GM21528 (cell line): ENCODE measurements at regions not wholly inside any gene's neighbourhood (a gene's known extent, or its start where the extent isn't known, plus 50 kb on each side); places are given as distances from the start of the nearest gene placed in this dataset.

Experiments used
- ATAC-seq: cut with Tn5 transposase; IDR thresholded peaks from one replicate; pipeline ENCODE4 v1.9.1; 2021; ENCODE audit warnings: mild to moderate bottlenecking, moderate library complexity; ENCODE audit not compliant: unreplicated experiment, low FRiP score

DNA sequence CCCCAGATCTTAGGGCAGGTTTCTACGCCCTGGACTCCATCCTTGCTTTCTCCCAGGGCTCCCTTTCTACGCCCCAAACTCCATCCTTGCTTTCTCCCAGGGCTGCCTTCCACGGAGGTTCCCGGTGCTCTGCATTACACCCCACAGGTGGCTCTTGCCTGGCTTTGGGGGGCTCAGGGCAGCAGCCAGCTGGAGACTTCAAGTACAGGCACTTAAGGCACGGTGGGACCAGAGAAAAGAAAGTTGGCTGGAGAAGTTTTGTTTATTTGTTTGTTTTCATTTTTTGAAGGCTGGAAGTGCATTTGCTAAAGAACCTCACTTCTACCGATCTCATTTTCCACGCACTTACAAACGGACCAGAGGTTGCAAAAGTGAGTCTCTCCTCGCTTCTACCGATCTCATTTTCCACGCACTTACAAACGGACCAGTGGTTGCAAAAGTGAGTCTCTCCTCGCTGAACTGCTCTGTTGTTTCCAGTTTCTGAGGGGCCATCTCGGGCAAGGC is 103.8 kb upstream of the MED13L start:
- no peak for ATAC-seq

DNA sequence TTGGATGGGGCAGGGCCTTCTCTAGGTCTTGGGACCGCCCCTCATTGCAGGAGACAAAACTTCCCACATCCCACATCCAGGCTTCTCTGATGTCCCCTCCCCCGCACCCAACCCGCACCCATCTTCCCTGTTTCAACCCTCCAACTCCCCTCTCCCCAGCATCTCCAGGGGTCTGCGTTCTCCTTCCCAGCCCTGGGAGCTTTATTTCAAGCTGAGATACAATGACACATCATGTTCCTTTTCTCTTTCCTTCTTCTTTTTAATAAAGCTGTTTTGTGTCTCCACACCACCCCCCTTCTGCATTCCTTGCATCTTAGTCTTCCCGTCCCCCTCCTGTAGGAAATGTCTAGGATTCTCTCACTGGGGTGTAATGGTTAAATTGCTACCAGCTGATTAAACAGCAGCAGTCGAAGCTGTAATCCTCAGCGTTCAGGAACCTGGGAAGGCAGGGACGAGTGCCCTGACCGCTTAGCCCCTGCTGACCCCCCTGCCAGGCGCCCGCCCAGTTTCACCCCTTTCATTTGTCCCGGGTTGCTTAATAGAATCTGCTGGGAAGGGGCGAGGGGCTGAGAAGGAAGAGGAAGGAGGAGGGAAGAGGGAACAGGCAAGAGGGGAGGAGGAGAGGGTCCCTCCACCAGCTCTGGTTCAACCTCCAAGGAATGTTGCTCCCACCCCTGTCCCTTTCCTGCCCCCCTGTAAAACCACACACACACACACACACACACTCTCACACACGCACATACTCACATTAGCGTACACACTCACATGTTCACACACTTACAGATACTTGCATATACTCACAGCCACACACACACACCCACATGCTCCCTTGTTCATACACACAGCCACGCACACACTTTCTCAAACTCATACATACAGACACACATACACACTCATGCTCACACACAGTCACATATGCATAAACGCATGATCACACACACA is 104.5 kb upstream of the MED13L start:
- no peak for ATAC-seq

DNA sequence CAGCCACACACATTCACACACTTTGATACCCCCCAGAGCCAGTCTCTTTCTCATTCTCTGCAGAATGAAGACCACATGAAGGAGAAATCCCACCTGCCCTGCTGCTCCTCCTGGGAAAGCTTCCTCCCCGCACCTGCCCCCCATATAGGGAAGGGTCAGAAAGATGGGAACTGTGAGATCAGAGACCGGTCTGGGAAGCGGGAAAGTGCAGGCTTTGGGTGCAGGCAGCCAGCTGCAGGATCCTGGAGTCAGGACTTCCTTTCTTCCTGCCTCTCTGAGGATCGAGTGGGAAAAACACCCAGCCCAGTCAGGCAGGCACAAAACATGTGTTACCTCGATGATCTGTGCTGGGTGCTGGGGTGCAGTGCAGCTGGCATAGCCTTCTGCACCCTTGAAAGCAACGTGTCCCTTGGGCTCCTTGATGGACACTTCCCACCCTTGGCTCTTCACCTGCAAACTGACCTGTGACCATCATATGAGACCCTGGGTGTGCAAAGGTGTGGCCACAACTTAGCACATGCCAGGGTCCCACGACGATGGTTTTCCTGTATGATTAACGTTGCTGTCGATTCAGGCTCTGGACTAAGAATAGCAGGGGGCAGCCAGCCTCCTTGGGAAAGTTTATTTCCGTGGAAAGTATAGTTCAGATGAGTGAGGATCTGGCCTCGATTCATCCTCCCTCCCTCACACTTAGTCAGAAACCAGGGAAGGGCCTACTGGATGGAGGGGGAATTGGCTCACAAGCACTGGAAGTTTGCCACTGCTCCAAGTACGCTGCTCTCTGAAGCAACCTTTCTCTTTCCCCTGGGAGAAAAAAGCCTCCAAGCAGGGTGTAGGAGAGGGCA is 105.4 kb upstream of the MED13L start:
- ATAC-seq, result no peak

DNA sequence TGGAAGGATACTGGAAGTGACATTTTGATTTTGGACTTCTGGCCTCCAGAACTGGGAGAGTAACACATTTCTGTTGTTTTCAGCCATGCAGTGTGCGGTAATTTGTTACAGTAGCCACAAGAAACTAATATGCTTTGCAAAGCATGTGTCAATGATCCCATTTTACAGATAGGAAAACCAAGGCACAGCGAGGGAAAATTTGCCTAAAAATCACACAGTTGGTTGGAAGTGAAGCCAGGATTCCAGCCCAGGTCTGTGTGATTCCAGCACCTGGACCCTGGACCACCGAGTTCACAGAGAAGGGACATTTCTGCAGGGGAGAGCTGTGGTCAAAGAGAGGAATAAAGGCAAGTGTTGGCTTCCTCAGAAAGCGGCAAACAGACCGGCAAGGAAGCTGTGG is 106.7 kb upstream of the MED13L start:
- ATAC-seq, result no peak

DNA sequence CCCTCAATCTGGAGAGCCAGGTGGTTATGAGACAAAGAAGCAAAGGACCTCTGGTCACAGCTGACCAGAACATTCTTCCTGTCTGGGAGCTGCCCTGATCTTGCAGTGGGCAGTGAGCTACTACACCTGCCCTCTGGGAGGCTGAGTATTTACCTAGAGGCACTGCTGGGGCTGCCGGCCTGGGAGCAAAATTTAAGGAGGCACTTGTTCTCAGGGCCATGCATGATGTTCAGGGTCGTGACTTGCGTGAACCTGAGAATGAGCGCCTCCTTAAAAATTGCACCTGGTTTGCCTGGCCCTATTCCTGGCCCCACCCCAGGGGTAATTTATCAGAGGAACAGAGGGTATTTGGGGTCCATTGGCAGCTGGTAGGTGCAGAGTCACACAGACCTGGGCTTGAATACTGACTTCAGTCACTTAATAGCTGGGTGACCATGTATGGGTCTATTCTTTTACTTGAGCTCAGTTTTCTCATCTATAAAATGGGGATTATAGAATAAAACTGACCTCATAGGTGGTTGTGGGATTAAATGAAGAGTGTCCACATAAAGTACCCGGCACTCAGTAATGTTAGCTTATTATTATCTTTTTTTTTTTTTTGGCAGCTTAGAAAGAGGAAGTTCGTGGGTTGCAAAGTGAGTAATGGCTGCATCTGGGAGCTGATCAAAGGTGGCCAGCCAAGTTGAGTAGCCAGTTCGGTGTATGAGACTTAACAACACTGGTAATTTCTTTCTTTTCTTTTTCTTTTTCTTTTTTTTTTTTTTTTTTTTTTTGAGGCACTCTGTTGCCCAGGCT is 107.4 kb upstream of the MED13L start:
- no peak for ATAC-seq

DNA sequence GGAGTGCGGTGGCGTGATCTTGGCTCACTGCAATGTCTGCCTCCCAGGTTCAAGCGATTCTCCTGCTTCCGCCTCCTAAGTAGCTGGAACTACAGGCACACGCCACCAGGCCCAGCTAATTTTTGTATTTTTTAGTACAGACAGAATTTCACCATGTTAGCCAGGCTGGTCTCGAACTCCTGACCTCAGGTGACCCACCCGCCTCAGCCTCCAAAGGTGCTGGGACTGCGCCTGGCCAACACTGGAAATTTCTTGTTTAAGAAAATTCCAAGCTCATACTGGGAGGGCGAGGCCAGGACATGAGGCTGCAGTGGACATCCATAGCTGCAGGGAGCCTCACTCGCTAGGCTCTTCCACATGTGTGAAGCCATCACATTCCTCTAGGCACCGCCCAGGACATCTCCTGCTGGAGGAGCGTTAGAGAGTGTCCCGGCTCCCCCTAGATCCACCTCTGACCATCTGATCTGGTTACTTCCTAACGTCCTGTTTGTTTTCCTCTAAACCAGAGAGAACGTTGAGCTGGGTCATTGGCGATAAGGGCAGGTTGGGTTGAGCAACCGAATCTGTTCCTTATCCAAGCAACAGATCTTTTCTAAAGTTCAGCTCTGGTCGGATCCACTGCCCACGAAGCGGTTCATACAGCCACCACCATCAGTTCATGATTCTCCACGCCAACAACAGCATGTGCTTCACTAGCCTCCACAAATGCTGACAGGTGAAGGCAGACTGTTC is 108.2 kb upstream of the MED13L start:
- ATAC-seq, result no peak

DNA sequence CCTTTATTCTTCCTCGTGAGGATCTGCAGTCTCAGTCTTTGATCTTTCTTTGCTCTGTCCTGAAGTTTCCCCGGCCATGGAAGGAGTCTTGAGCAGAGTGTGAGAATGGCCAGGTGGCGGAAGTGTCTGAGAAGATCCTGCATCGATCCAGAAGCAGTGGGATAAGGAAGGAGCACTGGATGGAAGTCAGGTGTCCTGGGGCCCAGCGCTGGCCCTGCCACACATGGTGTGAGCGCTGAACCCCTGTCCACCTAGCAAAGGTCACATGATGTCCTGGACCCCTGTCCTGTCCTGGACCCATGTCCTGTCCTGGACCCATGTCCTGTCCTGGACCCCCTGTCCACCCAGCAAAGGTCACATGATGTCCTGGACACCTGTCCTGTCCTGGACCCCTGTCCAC is 111.8 kb upstream of the MED13L start:
- no peak for ATAC-seq

DNA sequence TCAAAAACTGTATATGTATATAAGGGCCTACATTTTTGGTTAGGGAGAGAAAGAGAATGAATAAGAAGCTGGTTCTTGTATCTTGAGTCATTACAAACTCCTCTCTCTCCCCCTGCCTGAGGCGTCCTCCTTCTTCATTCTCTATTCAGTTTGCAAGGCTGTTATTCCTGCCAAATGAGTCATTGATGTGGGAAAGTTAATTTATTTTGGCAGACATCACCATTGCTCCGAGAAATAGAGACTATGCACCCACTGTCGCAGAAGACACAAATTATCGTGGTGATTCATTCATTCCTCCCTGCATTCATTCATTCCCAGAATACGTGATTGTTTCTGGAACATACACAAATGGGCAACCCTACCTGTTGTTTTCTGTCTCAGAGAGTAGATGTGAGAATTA is 112.5 kb upstream of the MED13L start:
- ATAC-seq, result no peak

DNA sequence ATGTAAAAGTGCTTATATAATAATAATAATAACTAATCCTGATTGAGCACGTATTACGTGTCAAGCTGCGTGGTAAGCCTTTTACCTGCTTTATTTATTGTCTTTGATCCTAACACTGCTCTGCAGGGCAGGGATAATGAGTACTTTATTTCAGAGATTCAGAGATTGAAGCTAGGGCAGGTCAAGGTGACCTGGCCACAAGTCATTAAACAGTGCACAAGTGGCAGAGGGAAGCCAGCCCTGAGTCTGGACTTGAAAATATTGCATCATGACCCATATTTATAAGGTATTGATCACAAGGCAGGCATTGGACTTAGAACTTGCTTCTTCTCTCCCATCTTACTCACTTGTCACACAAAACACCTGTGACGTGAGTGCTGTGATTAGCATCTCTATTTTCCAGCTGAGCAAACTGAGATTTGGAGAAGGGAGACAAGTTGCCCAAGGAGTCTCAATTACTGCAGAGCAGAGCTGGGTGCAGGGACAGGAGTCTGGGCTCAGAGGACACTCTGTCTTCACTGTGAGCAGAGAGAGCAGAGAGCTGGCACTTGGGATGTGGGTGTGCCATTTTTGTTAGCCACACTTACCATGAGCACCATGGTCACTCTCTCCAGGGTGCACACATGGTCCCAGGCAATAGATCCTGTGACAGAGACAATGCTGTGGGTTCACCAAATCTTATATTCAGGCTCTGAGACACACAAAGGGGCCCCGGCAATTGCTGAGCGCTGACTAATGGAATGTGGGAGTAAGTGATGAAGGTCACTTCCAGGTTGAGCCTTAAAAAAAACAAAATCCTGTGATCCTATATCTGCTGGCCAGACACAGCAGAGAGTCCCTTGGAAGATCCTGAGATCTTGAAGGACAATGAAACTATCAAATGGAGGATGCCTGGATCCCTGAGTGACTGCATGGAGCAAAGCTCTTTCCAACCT is 113.2 kb upstream of the MED13L start:
- no peak for ATAC-seq

DNA sequence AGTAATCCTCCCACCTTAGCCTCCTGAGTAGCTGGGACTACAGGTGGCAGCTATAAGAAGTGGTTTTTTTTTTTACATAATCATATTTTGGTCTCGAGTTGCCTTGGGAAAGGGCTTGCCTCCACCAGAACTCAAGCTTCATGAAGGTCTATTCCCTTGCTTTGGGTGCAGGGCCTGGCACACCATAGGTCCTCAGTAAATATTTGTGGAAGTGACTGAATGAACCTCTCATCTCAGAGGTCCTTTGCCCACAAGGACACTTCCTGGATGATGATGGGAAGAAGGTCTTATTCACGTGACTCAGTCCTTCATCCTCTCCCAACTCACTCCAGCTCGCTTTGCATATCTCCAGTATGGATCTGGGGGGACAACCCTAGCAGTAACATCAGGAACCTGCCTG is 114.0 kb upstream of the MED13L start:
- no peak for ATAC-seq

DNA sequence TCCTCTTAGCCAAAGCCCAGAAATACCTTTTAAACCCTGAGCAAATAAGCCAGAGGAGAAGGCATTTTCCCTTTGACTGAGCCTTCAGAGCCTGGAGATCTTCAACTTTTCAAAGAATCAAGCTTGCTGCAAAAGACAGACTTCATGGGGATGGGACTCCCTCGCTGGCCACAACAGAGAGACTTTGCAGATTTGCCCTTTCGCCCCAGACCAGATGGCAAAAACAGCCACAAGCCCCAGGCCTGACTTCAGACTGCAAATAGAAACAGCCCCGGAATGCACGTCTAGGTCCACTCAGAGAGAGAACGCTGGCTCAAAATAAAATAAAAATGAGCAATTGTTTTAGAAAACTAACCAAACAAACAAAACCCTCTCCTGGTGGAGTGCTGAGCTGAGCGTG is 114.6 kb upstream of the MED13L start:
- ATAC-seq, result no peak

DNA sequence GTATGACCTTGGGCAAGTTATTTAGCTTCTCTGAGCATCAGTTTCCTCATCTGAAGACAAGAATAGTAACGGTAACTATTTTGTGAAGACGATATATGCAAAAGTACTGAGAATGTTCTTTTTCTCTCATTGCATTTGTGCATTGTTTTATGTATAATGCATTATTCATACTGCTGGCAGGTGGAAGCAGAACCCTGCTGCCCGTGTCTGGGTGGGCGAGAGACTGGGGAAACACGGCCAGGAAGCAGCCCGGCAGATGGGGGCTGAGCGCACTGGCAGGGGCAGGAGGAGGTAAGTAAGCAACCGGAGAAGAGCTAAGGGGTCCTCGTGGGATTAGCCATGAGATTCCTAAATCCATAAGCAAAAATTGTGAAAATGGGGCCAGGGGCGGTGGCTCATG is 115.8 kb upstream of the MED13L start:
- no peak for ATAC-seq

DNA sequence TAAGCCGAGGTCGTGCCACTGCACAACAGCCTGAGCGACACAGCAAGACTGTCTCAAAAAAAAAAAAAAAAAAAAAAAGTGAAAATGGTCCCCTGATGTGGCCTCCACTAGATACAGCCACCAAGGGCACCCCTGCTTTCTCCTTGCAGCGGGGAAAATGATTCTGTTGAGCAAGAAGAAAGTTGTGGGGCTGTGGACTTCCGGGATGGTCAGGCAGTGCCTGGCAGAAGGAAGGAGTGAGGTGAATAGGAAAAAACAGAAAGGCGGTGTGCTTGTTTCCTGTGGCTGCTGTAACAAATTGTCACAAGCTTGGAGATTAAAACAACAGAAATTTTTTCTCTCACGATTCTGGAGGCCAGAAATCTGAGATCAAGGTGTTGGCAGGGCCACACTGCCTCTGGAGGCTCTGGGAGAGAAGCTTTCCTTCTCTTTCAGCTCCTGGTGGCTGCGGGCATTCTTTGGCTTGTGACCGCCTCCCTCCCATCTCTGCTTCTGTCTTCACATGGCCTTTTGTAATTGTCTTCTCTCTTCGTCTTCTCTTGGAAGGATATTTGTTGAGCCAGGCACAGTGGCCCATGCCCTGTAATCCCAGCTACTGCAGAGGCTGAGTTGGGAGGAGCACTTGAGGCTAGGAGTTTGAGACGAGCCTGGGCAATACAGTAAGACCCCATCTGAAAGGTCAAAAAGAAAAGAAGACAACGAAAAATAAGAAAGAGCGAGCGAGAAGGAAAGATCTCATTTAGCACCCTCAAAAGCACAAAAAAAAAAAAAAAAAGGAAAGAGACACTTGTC is 116.6 kb upstream of the MED13L start:
- ATAC-seq, result no peak

DNA sequence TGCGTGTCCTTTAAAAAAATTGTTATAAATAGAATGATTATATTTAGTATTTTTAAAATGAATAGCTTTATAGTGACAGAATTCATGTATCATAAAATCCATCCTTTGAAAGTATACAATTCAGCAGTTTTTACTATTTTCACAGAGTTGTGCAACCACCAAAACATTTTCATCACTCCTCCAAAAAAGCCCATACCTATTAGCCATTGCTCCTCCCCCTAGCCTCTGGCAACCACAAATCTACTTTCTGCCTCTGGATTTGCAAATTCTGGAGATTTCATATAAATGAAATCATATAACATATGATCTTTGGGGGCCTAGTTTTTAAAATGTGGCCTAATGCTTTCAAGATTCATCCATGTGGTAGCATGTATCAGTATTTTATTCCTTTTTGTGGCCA is 117.9 kb upstream of the MED13L start:
- no peak for ATAC-seq

DNA sequence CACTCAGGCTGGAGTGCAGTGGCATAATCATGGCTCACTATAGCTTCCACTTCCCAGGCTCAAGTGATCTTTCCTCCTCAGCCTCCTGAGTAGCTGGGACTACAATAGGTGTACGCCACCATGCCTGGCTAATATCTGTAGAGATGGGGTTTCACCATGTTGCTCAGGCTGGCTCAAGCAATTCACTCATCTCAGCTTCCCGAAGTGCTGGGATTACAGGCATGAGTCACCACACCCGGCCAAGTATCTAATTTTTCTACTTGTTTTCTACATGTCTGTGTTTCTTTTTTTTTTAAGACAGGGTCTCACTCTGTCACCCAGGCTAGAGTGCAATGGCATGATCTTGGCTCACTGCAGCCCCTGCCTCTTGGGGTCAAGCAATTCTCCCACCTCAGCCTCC is 119.7 kb upstream of the MED13L start:
- ATAC-seq, result no peak

DNA sequence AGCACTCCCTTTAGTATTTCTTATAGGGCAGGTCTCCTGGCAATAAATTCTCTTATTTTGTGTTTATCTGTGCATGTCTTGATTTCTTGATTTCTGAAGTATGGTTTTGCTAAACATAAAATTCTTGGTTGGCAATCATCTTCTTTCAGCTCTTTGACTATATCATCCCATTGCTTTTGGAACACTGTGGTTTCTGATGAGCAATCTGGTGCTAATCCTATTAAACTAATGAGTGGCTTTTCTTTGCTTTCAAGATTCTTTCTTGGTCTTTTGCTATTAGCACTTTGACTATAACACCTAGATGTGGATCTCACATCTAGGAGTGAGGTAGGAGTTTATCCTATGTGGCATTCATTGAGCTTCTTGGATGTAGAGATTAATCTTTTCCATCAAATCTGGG is 120.7 kb upstream of the MED13L start:
- ATAC-seq, result no peak

DNA sequence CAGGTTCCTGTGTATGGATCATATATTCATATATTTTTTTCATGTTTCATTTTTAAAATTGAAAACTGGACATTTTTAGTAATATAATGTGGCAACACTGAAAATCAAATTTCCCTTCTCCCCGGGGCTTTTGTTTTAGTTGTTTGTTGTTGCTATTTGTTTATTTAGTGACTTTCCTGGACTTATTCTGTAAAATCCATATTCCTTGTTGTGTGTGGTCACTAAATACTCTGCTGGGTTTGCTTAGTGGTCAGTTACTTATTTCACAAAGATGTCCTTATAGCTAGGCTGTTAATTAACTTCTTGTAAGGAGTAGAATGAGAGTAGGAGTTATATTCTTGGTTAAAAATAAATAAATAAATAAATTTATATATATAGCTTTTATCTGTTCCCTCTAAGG is 121.6 kb upstream of the MED13L start:
- ATAC-seq, result no peak
